GM19328 (cell line): ENCODE measurements at regions not wholly inside any gene's neighbourhood (a gene's known extent, or its start where the extent isn't known, plus 50 kb on each side); places are given as distances from the start of the nearest gene placed in this dataset.

Experiments
- ATAC-seq: cut with Tn5 transposase; IDR thresholded peaks from one replicate; pipeline ENCODE4 v1.9.1; 2021; ENCODE audit warnings: mild to moderate bottlenecking, moderate library complexity; ENCODE audit not compliant: unreplicated experiment

GRCh38 chr13:72122661-72123255 lies 255.8 kb upstream of the DACH1 start:
- ATAC-seq: no peak

DNA sequence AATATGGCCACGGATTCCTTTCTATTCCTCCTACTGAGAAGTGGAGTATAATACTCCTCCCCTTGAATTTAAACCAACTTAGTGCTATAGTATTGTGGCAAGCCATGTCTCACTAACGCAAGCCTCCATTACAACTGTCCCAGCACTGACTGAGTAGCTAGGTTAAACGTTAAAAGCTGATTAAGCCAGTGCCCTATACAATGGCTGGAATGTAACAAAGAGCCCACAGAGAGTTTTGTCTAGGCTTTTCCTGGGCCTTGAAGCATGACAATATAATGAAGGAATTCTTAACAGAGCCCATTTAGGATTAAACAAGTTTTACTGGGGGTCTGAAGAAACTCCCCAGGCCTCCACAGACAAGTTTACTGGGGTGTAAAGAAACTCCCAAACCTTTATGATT lies 254.5 kb upstream of the DACH1 start:
- ATAC-seq: no peak

GRCh38 chr13:72120632-72121031 lies 253.6 kb upstream of the DACH1 start:
- no peak for ATAC-seq

- no peak for ATAC-seq
Measured at GRCh38 chr13:72113931-72114330, 246.9 kb upstream of the DACH1 start.

DNA sequence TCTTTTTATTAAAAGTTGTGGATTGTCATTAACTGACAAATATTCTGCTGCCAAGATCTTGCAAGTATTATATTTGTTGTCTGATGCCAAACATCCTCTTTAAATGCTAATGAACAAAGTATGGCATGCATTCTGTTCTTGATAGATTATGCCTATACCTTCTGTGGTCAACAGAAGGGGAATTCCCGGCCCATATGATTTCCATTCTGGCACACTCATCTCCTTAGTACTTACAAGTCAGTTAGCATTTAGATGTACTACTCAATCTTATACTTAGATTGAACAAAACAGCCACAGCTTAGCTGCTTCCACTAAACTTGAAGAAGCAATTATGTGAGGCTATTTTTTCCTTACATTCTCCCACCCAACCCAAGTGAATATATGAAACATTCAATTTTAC lies 246.1 kb upstream of the DACH1 start:
- no peak for ATAC-seq

GRCh38 chr13:72112216-72112615 lies 245.2 kb upstream of the DACH1 start:
- no peak for ATAC-seq

DNA sequence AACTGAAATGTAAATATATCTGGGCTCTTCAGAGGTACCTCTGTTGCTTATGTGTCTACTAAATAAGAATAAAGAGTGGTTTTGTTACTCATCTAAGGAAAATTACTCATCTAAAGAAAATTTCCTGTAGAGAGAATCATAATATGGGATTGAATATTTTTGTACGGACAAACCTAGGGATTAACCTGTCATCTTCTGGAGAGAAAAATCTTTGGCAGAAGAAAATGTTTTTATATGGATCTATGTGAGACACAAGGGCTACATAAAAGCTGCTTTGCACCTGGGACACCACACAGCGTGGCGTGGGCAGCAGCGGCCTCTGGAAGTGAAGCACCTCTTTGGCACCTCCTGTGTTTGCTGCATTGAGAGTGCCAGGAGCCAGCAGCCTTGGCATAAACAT lies 242.9 kb upstream of the DACH1 start:
- ATAC-seq: no peak

- no peak for ATAC-seq
Measured at GRCh38 chr13:72104656-72105180, 237.7 kb upstream of the DACH1 start.

GRCh38 chr13:72101768-72102400 lies 234.9 kb upstream of the DACH1 start:
- no peak for ATAC-seq

DNA sequence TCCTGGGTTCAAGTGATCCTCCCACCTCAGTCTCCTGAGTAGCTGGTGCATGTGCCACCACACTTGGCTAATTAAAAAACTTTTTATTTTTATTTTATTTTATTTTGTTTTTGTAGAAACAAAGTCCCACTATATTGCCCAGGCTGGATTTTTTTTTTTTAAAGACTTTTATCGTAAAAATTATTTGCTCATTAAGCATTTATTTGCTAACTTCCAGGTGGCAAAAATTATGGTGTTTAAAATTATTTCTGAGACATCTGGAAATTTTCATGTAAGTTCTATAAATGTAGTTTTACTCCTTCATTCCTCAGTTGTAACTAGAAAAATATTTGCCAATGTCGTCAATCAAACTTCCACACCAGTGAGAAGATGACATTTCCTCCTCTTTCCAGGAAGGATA lies 233.3 kb upstream of the DACH1 start:
- no peak for ATAC-seq

- no peak for ATAC-seq
Measured at GRCh38 chr13:72097568-72097967, 230.6 kb upstream of the DACH1 start.

- ATAC-seq: no peak
Measured at GRCh38 chr13:72093262-72093661, 226.3 kb upstream of the DACH1 start.

GRCh38 chr13:72074663-72075062 lies 207.7 kb upstream of the DACH1 start:
- ATAC-seq: no peak

DNA sequence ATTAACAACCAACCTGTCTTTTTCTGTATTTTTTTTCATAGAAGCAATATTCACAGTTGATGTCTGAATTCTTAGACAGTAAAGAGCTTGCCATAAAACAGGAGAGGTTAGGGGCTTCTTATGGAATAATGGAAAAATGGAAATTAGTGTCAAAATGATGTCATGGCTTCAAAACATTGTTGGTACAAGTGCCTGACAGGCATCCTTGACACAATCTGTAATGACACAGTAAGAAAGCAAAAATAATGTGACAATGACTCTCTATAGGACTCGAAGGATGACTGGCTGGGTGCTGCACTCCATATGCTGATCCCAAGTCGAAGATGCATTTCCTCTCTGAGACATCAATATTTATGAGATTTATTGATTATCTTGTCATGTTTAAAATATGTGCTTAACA lies 205.3 kb upstream of the DACH1 start:
- ATAC-seq: no peak

DNA sequence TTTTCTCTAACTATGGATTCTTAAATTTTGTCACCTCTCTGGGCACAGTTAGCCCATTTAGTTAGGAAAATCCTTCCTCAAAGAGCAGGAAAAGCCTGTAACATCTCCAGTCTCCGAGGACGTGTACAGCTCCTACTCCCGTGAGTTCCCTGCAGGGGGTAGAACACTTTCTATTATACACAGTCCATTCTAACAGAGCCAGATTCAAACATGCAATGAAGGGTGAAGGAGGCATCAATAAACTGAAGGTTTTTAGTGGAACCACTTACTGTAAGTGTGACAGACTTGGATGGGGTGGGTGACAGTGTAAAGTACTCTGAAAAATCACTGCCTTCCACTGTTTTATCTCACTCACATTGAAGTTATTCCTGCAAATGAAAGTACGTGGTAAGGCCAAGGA lies 204.7 kb upstream of the DACH1 start:
- ATAC-seq: no peak

DNA sequence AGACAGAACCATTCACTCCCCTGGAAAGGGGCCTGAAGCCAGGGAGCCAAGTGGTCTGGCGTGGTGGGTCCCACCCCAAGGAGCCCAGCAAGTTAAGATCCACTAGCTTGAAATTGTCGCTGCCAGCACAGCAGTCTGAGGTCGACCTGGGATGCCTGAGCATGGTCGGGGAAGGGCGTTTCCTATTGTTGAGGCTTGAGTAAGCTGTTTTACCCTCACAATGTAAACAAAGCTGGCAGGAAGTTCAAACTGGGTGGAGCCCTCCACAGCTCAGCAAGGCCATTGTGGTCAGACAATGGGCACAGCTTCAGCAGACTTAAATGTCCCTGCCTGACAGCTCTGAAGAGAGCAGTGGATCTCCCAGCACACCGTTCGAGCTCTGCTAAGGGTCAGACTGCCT lies 195.6 kb upstream of the DACH1 start:
- no peak for ATAC-seq

DNA sequence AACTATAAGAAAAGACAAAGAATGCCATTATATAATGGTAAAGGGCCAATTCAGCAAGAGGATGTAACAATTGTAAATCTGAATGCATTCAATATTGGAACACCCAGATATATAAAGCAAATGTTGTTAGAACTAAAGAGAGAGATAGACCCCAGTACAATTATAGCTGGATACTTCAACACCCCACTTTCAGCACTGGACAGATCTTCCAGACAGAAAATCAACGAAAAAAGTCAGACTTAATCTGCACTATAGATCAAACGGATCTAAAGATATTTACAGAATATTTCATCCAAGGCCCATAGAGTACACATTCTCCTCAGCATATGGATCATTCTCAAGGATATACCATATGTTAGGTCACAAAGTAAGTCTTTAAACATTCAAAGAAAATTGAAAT lies 194.6 kb upstream of the DACH1 start:
- no peak for ATAC-seq

DNA sequence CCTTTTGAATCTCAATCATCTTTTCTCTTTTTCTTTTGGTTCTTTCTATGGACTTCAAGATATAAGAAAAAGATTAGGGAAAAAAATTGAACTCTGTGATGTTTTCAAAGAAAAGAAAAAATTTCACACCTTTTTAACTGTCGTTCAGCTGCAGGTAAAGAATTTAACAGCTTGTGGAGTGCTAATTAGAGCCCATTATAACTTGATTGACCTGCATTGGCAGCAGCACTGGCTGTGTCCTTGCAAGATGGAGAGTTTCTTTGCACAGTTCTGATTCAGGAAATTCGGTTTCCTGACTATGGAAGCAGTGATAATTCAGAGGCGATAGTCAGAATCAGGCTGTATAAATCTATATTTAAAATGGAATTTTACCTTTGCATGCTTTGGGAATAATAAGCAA lies 183.2 kb upstream of the DACH1 start:
- ATAC-seq: no peak

GRCh38 chr13:72043366-72043765 lies 176.4 kb upstream of the DACH1 start:
- ATAC-seq: no peak

DNA sequence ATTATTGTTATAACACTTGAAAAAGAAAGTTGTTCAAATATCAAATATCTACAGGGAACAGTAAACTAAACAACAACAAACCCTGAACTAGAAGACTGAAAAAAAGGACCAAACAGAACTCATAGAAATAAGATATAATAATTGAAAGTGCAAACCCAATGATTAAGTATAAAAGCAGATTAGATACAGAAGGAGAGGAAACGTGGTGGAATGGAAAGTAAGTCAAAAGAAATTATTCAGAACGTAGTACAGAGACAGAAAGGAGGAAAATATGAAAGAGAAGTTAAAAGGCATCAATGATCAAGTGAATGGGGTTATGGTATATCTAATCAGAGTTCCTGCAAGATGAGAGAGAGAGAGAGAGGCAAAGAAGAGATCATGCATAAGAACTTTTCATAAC lies 174.2 kb upstream of the DACH1 start:
- ATAC-seq: no peak

GRCh38 chr13:72039126-72039525 lies 172.1 kb upstream of the DACH1 start:
- no peak for ATAC-seq

- no peak for ATAC-seq
Measured at GRCh38 chr13:72029981-72030380, 163.0 kb upstream of the DACH1 start.

DNA sequence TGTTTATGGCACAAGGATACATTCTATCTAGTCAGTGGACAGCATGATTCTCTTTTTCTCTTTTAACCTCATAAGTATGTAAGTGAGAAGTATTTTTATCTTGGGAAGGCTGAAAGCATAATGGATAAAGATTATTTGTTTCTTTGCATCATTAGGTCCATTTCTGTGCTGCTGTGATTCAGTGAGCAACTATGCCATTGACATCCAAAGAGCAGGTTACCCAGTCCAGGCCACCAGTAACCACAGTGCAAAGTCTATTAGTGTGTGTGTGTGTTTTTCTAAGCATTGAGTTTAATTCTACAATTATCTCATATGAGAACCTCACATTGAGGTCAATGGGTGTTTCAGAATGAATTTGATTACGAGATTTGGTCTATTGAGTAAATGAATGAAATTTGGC lies 158.8 kb upstream of the DACH1 start:
- ATAC-seq: no peak
